ENCODE measurements at regions not wholly inside any gene's neighbourhood (a gene's known extent, or its start where the extent isn't known, plus 50 kb on each side); places are given as distances from the start of the nearest gene placed in this dataset.

GRCh38 chr2:12031866-12032265, 285.4 kb downstream of the LPIN1 start:
- no peak for TF ChIP-seq TCF7L2 (IDR thresholded peaks at IDR 0.05; ENCODE audit: low read depth, low read length)
- no peak for TF ChIP-seq CTCF (IDR thresholded peaks at IDR 0.05)
- TF ChIP-seq POLR2AphosphoS5 (IDR thresholded peaks at IDR 0.05; ENCODE audit: low read depth, low read length), result no peak

All from Panc1 (cell line).